ENCODE measurements at regions not wholly inside any gene's neighbourhood (a gene's known extent, or its start where the extent isn't known, plus 50 kb on each side); places are given as distances from the start of the nearest gene placed in this dataset.

DNA sequence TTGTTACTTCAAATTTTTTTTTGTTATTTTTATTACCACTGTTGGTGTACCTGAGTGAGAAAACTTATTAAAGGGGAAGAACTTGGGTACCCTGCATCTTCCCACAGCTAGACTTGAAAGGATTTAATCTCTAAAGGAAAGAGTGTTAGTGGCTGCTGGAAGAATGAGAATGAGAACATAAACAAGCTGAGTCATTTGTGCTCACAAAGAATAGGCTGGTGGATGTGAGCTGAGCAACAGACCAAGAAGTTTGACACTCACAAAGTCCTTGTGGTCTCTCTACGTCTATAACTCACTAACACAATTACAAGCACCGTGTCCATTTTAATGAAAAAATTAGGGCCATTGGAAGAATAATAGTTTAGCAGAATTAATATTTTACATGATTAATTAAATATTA lies 217.6 kb upstream of the ANO5 start:
- no peaks in the 10 kb centered on the region for H3K27me3 ChIP-seq (ENCODE audit: control insufficient read depth in 1 of 2, insufficient read depth in 2 of 2, low read length in 2 of 2)
- ATAC-seq (no peak), FAIRE-seq (no peak), DNase-seq (ENCODE audit: low spot score) (no peak)
- no peaks in the 10 kb centered on the region for H3K4me1 ChIP-seq (ENCODE audit: insufficient read depth, low read length)
- H3K9ac ChIP-seq (ENCODE audit: insufficient read depth, low read depth, low read length) = no peak overlapping the region
- no peaks in the 10 kb centered on the region for H4K20me1 ChIP-seq (ENCODE audit: insufficient read depth, low read length)
- no TSS peak for BruUV-seq (replicated peaks)
- TF ChIP-seq NR3C1 (CRISPR knock-in tag; IDR thresholded peaks at IDR 0.05) (no peak), FOXA3 (CRISPR knock-in tag; IDR thresholded peaks at IDR 0.05) (no peak), CREM (IDR thresholded peaks at IDR 0.05) (no peak), CREM (CRISPR knock-in tag; IDR thresholded peaks at IDR 0.05) (no peak), ZNF567 (CRISPR knock-in tag; IDR thresholded peaks at IDR 0.05; ENCODE audit: borderline replicate concordance) (no peak), ZNF775 (CRISPR knock-in tag; IDR thresholded peaks at IDR 0.05; ENCODE audit: borderline replicate concordance) (no peak), YY1 (IDR thresholded peaks at IDR 0.05; ENCODE audit: insufficient read depth, insufficient replicate concordance, low read depth, low read length) (no peak), JARID2 (CRISPR knock-in tag; IDR thresholded peaks at IDR 0.05; ENCODE audit: insufficient replicate concordance) (no peak), ZNF839 (CRISPR knock-in tag; IDR thresholded peaks at IDR 0.05; ENCODE audit: borderline replicate concordance) (no peak), SATB2 (CRISPR knock-in tag; IDR thresholded peaks at IDR 0.05) (no peak), NCOR1 (IDR thresholded peaks at IDR 0.05; ENCODE audit: borderline replicate concordance, low read length) (no peak), ZFP37 (CRISPR knock-in tag; IDR thresholded peaks at IDR 0.05; ENCODE audit: borderline replicate concordance) (no peak)
- TF ChIP-seq, protein P1, sequence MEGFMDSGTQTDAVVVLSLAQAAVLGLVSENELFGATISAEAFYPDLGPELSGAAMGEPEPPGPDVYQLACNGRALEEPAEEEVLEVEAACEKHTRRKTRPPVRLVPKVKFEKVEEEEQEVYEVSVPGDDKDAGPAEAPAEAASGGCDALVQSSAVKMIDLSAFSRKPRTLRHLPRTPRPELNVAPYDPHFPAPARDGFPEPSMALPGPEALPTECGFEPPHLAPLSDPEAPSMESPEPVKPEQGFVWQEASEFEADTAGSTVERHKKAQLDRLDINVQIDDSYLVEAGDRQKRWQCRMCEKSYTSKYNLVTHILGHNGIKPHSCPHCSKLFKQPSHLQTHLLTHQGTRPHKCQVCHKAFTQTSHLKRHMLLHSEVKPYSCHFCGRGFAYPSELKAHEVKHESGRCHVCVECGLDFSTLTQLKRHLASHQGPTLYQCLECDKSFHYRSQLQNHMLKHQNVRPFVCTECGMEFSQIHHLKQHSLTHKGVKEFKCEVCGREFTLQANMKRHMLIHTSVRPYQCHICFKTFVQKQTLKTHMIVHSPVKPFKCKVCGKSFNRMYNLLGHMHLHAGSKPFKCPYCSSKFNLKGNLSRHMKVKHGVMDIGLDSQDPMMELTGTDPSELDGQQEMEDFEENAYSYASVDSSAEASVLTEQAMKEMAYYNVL (CRISPR knock-in tag; IDR thresholded peaks at IDR 0.05; ENCODE audit: borderline replicate concordance) = no peak
- TF ChIP-seq, protein P2, sequence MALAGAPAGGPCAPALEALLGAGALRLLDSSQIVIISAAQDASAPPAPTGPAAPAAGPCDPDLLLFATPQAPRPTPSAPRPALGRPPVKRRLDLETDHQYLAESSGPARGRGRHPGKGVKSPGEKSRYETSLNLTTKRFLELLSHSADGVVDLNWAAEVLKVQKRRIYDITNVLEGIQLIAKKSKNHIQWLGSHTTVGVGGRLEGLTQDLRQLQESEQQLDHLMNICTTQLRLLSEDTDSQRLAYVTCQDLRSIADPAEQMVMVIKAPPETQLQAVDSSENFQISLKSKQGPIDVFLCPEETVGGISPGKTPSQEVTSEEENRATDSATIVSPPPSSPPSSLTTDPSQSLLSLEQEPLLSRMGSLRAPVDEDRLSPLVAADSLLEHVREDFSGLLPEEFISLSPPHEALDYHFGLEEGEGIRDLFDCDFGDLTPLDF (CRISPR knock-in tag; IDR thresholded peaks at IDR 0.05) = no peak
- TF ChIP-seq, protein P3, sequence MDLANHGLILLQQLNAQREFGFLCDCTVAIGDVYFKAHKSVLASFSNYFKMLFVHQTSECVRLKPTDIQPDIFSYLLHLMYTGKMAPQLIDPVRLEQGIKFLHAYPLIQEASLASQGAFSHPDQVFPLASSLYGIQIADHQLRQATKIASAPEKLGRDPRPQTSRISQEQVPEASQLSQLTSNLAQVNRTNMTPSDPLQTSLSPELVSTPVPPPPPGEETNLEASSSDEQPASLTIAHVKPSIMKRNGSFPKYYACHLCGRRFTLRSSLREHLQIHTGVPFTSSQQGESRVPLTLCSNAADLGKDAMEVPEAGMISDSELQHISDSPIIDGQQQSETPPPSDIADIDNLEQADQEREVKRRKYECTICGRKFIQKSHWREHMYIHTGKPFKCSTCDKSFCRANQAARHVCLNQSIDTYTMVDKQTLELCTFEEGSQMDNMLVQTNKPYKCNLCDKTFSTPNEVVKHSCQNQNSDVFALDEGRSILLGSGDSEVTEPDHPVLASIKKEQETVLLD (CRISPR knock-in tag; IDR thresholded peaks at IDR 0.05; ENCODE audit: low read depth) = no peak
- TF ChIP-seq, protein P4, sequence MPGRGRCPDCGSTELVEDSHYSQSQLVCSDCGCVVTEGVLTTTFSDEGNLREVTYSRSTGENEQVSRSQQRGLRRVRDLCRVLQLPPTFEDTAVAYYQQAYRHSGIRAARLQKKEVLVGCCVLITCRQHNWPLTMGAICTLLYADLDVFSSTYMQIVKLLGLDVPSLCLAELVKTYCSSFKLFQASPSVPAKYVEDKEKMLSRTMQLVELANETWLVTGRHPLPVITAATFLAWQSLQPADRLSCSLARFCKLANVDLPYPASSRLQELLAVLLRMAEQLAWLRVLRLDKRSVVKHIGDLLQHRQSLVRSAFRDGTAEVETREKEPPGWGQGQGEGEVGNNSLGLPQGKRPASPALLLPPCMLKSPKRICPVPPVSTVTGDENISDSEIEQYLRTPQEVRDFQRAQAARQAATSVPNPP (CRISPR knock-in tag; IDR thresholded peaks at IDR 0.05) = no peak
- no peaks in the 10 kb centered on the region for H3K79me2 ChIP-seq (ENCODE audit: insufficient read depth, low read length)
- WGBS (ENCODE audit: low lambda C conversion rate) = 0% methylated on average over 2 of the region's 2 CpGs
- H3K9me3 ChIP-seq (ENCODE audit: low read length) = no peaks in the 10 kb centered on the region
- H3K4me3 ChIP-seq (replicated peaks in 1 of 3; ENCODE audit: insufficient read depth in 1 of 3, low read depth in 2 of 3, low read length in 3 of 3) = no peak overlapping the region
- H3K36me3 ChIP-seq (replicated peaks in 1 of 2; ENCODE audit: control insufficient read depth in 1 of 2, insufficient read depth in 2 of 2, low read length in 2 of 2) = no peaks in the 10 kb centered on the region
- H3K27ac ChIP-seq (ENCODE audit: extremely low read length, insufficient read depth, low read length) = no peak overlapping the region
- in situ Hi-C loops (cut with HindIII; ENCODE audit: extremely low pct_ligation_motif_present, low pct_unique_long_range_greater_than_20kb) (no loop called here), intact Hi-C loops (cut with micrococcal nuclease; ENCODE audit: unreplicated experiment) (no loop called here)
- CTCF ChIA-PET (ENCODE audit: low intra/inter-chr PET ratio, low total read pairs) = no interaction called here
- no peak overlapping the region for H2AFZ ChIP-seq (ENCODE audit: low read length)
- POLR2A ChIA-PET = no interaction called here
- no peak overlapping the region for H3K4me2 ChIP-seq (ENCODE audit: low read depth, low read length)
